IMR-90 (cell line): ENCODE measurements at regions not wholly inside any gene's neighbourhood (a gene's known extent, or its start where the extent isn't known, plus 50 kb on each side); places are given as distances from the start of the nearest gene placed in this dataset.

Source experiments
- ATAC-seq: fragments of 200-7000 bp; cut with Tn5 transposase; 2 replicates; pipeline ENCODE4 v1.9.1; 2020; ENCODE audit warnings: low read depth, mild to moderate bottlenecking, moderate library complexity
- BruUV-seq: library from RNA; stranded (reverse); fragments of 400-500 nt; replicated peaks from 2 replicates; lab custom pipeline; 2021; lab: Mats Ljungman, UMichigan
- CTCF ChIA-PET: fragments of 300-600 bp; formaldehyde crosslinking; extraction: SDS; loops from one replicate; lab custom pipeline; 2021; ENCODE audit warnings: antibody characterized with exemption; lab: Yijun Ruan, JAX
- POLR2A ChIA-PET: fragments of 300-600 bp; sonication (Branson Sonifier 250); formaldehyde crosslinking; loops from one replicate; lab custom pipeline; 2022; ENCODE audit warnings: antibody characterized with exemption; ENCODE audit not compliant: unreplicated experiment; lab: Charles Lee
- DNase-seq: peaks from one replicate; pipeline ENCODE4 v3.0.0; 2013
- H2AFZ ChIP-seq: replicated peaks from 2 replicates; pipeline ENCODE3; 2013; ENCODE audit warnings: low read length, mild to moderate bottlenecking; ENCODE audit not compliant: poor library complexity
- H2AK5ac ChIP-seq: 2 replicates; pipeline ENCODE4 v1.6.1; 2013; ENCODE audit warnings: low read depth, low read length, inconsistent platforms
- H2AK9ac ChIP-seq: replicated peaks from 2 replicates; pipeline ENCODE3; 2013; ENCODE audit warnings: mild to moderate bottlenecking, low read depth, low read length, moderate library complexity; ENCODE audit not compliant: poor library complexity
- H2BK120ac ChIP-seq: 2 replicates; pipeline ENCODE4 v1.6.1; 2013; ENCODE audit warnings: low read depth, low read length, inconsistent platforms
- H2BK15ac ChIP-seq: 3 replicates; pipeline ENCODE4 v1.6.1; 2013; ENCODE audit warnings: low read depth, low read length, inconsistent platforms
- H2BK20ac ChIP-seq: 2 replicates; pipeline ENCODE4 v1.6.1; 2013; ENCODE audit warnings: low read depth, mild to moderate bottlenecking, inconsistent platforms, low read length, moderate library complexity
- H2BK5ac ChIP-seq: 2 replicates; pipeline ENCODE4 v1.6.1; 2013; ENCODE audit warnings: mild to moderate bottlenecking, low read depth, low read length, inconsistent platforms; ENCODE audit not compliant: poor library complexity, severe bottlenecking
- H3K14ac ChIP-seq: replicated peaks from 2 replicates; pipeline ENCODE4 v1.6.1; 2013; ENCODE audit warnings: low read depth, low read length, inconsistent platforms
- H3K18ac ChIP-seq: 2 replicates; pipeline ENCODE4 v1.6.1; 2013; ENCODE audit warnings: low read depth, low read length, control low read depth
- H3K23ac ChIP-seq: 2 replicates; pipeline ENCODE4 v1.6.1; 2013; ENCODE audit warnings: low read depth, low read length, inconsistent platforms
- H3K27ac ChIP-seq: 2 replicates; pipeline ENCODE4 v1.5.1; 2013; ENCODE audit warnings: mild to moderate bottlenecking, control low read depth, low read length; ENCODE audit not compliant: insufficient read depth
- H3K27me3 ChIP-seq: 2 replicates; pipeline ENCODE4 v1.6.1; 2013; ENCODE audit warnings: low read length; ENCODE audit not compliant: control insufficient read depth, insufficient read depth
- H3K36me3 ChIP-seq: 2 replicates; pipeline ENCODE4 v1.6.1; 2013; ENCODE audit warnings: low read length, mixed read lengths; ENCODE audit not compliant: control insufficient read depth, insufficient read depth
- H3K4ac ChIP-seq: 2 replicates; pipeline ENCODE4 v1.6.1; 2013; ENCODE audit warnings: low read depth, low read length, inconsistent platforms
- H3K4me1 ChIP-seq: 2 replicates; pipeline ENCODE4 v1.6.1; 2013; ENCODE audit warnings: low read length, mixed read lengths; ENCODE audit not compliant: control insufficient read depth, insufficient read depth
- H3K4me2 ChIP-seq: 2 replicates; pipeline ENCODE4 v1.6.1; 2013; ENCODE audit warnings: low read depth, mild to moderate bottlenecking, control low read depth, low read length, moderate library complexity
- H3K4me3 ChIP-seq: 2 replicates; pipeline ENCODE4 v1.5.1; 2013; ENCODE audit warnings: low read depth, mild to moderate bottlenecking, control low read depth, low read length, moderate library complexity; ENCODE audit not compliant: insufficient read depth
- H3K56ac ChIP-seq: 2 replicates; pipeline ENCODE4 v1.6.1; 2013; ENCODE audit warnings: low read length, inconsistent platforms; ENCODE audit not compliant: insufficient read depth; ENCODE audit errors: extremely low read depth
- H3K79me1 ChIP-seq, 2 experiments: 2 replicates each; pipeline ENCODE4 v1.6.1; 2013; ENCODE audit warnings: low read length in 2 of 2, inconsistent platforms in 1 of 2, low read depth in 1 of 2
- H3K9ac ChIP-seq: 2 replicates; pipeline ENCODE4 v1.6.1; 2013; ENCODE audit warnings: low read depth, low read length, control low read depth
- H3K9me1 ChIP-seq: 2 replicates; pipeline ENCODE4 v1.6.1; 2013; ENCODE audit warnings: low read length, inconsistent platforms; ENCODE audit not compliant: insufficient read depth
- H3K9me3 ChIP-seq: 2 replicates; pipeline ENCODE4 v1.6.1; 2013; ENCODE audit warnings: low read length; ENCODE audit not compliant: control insufficient read depth, insufficient read depth
- H4K20me1 ChIP-seq: 2 replicates; pipeline ENCODE4 v1.6.1; 2013; ENCODE audit warnings: low read length, inconsistent platforms; ENCODE audit not compliant: insufficient read depth
- H4K5ac ChIP-seq: 2 replicates; pipeline ENCODE4 v1.6.1; 2013; ENCODE audit warnings: mild to moderate bottlenecking, low read depth, low read length, control low read depth
- H4K8ac ChIP-seq, 2 experiments: 2 replicates each; pipeline ENCODE4 v1.6.1; 2013; ENCODE audit warnings: low read depth in 2 of 2, low read length in 2 of 2, control low read depth in 1 of 2, inconsistent platforms in 1 of 2
- H4K91ac ChIP-seq: 2 replicates; pipeline ENCODE4 v1.6.1; 2013; ENCODE audit warnings: low read depth, low read length, inconsistent platforms; ENCODE audit not compliant: insufficient read depth
- BHLHE40 ChIP-seq: fragments of 150-350 bp; IDR thresholded peaks from 2 replicates; pipeline ENCODE4 v1.6.1; 2016; ENCODE audit warnings: mild to moderate bottlenecking, low read depth, low read length
- CEBPB ChIP-seq: IDR thresholded peaks from 2 replicates; pipeline ENCODE4 v1.6.1; 2012; ENCODE audit warnings: low read depth, low read length, improper control_type of control experiment
- CHD1 ChIP-seq: IDR thresholded peaks from 2 replicates; pipeline ENCODE4 v1.6.1; 2012; ENCODE audit warnings: low read depth, low read length, improper control_type of control experiment
- FOS ChIP-seq: fragments of 150-350 bp; IDR thresholded peaks from 2 replicates; pipeline ENCODE4 v1.6.1; 2016; ENCODE audit warnings: low read depth, low read length
- MAFK ChIP-seq: IDR thresholded peaks from 2 replicates; pipeline ENCODE4 v1.6.1; 2012; ENCODE audit warnings: low read depth, low read length, improper control_type of control experiment
- MAZ ChIP-seq: IDR thresholded peaks from 2 replicates; pipeline ENCODE4 v1.6.1; 2012; ENCODE audit warnings: low read depth, mild to moderate bottlenecking, low read length, improper control_type of control experiment, moderate library complexity, borderline replicate concordance
- MXI1 ChIP-seq: IDR thresholded peaks from 2 replicates; pipeline ENCODE4 v1.6.1; 2012; ENCODE audit warnings: low read depth, mild to moderate bottlenecking, low read length, moderate library complexity, borderline replicate concordance
- NFE2L2 ChIP-seq: fragments of 150-350 bp; IDR thresholded peaks from 2 replicates; pipeline ENCODE4 v1.6.1; 2016; ENCODE audit warnings: low read depth, mild to moderate bottlenecking, low read length
- POLR2A ChIP-seq: IDR thresholded peaks from 2 replicates; pipeline ENCODE4 v1.6.1; 2012; ENCODE audit warnings: mild to moderate bottlenecking, low read depth, low read length
- RAD21 ChIP-seq: IDR thresholded peaks from 2 replicates; pipeline ENCODE4 v1.6.1; 2012; ENCODE audit warnings: low read length, improper control_type of control experiment
- RCOR1 ChIP-seq: IDR thresholded peaks from 2 replicates; pipeline ENCODE4 v1.6.1; 2012; ENCODE audit warnings: mild to moderate bottlenecking, low read length, improper control_type of control experiment; ENCODE audit not compliant: insufficient replicate concordance
- RFX5 ChIP-seq: IDR thresholded peaks from 2 replicates; pipeline ENCODE4 v1.8.0; 2012; ENCODE audit warnings: low read depth, mild to moderate bottlenecking, low read length, moderate library complexity
- SMC3 ChIP-seq: fragments of 150-350 bp; IDR thresholded peaks from 2 replicates; pipeline ENCODE4 v1.6.1; 2016; ENCODE audit warnings: low read depth, mild to moderate bottlenecking, antibody characterized with exemption, low read length, moderate library complexity
- USF2 ChIP-seq: fragments of 150-350 bp; IDR thresholded peaks from 2 replicates; pipeline ENCODE4 v1.6.1; 2017; ENCODE audit warnings: mild to moderate bottlenecking, antibody characterized with exemption, low read length, low read depth
- WGBS, 2 experiments: methylation state at CpG; one replicate each; pipeline versions ENCODE4 v1.1.5 to v1.1.7; 2013; ENCODE audit warnings: missing lambda C conversion rate in 2 of 2; ENCODE audit not compliant: insufficient read length in 1 of 2; ENCODE audit errors: extremely low coverage in 2 of 2; 5-methylcytosine and 5-hydroxymethylcytosine counted together
- dilution Hi-C: fragments of 300-500 bp; cut with HindIII; formaldehyde crosslinking; loops from one replicate; pipeline ENCODE4 v1.14.3; 2018; ENCODE audit warnings: low sequenced_read_pairs; ENCODE audit not compliant: unreplicated experiment
- in situ Hi-C: fragments of 300-500 bp; cut with MboI; formaldehyde crosslinking; loops from 3 replicates; pipeline ENCODE4 v1.14.3; 2019; ENCODE audit warnings: low sequenced_read_pairs, inconsistent platforms, mixed read lengths
- intact Hi-C: fragments of 100-400 bp; cut with micrococcal nuclease; formaldehyde crosslinking; loops from 2 replicates; pipeline ENCODE4 v1.10.0; 2022
- TF ChIP-seq, protein P1 (sequence below): conservative IDR thresholded peaks from 2 replicates; pipeline ENCODE4 v1.5.1; 2012; ENCODE audit warnings: mild to moderate bottlenecking, low read depth, low read length, improper control_type of control experiment
- TF ChIP-seq, protein P2 (sequence below): fragments of 150-350 bp; IDR thresholded peaks from 2 replicates; pipeline ENCODE4 v1.6.1; 2016; ENCODE audit warnings: low read depth, mild to moderate bottlenecking, low read length, moderate library complexity, borderline replicate concordance

- Histone ChIP-seq H3K4me1 (no peaks in the 10 kb centered on the region), H2BK5ac (no peak overlapping the region), H3K14ac (no peak overlapping the region), H2BK15ac (no peak overlapping the region), H3K4me2 (no peak overlapping the region), H4K8ac (no peak overlapping the region), H3K56ac (no peak overlapping the region), H3K9ac (no peak overlapping the region), H2AFZ (no peak overlapping the region), H3K4ac (no peak overlapping the region), H3K23ac (no peak overlapping the region), H3K27me3 (peaks cover 7% of the 10 kb centered on the region; the same call in 1 of the 2 replicates), H4K91ac (no peak overlapping the region), H2BK20ac (no peak overlapping the region), H3K9me3 (no peaks in the 10 kb centered on the region), H4K5ac (no peak overlapping the region), H3K79me1 (no peaks in the 10 kb centered on the region), H3K9me1 (no peaks in the 10 kb centered on the region), H3K27ac (no peak overlapping the region), H3K18ac (no peak overlapping the region), H4K20me1 (no peaks in the 10 kb centered on the region), H2BK120ac (no peak overlapping the region), H3K36me3 (no peaks in the 10 kb centered on the region), H3K4me3 (no peak overlapping the region), H2AK9ac (no peak overlapping the region), H2AK5ac (no peak overlapping the region)
- dilution Hi-C loops (no loop called here), intact Hi-C loops (no loop called here), in situ Hi-C loops (no loop called here)
- no CpG with 5 or more reads among the region's 1 CpG for WGBS, 2 experiments
- no peak for TF ChIP-seq CEBPB
- no peak for TF ChIP-seq RCOR1
- TF ChIP-seq, protein P1, sequence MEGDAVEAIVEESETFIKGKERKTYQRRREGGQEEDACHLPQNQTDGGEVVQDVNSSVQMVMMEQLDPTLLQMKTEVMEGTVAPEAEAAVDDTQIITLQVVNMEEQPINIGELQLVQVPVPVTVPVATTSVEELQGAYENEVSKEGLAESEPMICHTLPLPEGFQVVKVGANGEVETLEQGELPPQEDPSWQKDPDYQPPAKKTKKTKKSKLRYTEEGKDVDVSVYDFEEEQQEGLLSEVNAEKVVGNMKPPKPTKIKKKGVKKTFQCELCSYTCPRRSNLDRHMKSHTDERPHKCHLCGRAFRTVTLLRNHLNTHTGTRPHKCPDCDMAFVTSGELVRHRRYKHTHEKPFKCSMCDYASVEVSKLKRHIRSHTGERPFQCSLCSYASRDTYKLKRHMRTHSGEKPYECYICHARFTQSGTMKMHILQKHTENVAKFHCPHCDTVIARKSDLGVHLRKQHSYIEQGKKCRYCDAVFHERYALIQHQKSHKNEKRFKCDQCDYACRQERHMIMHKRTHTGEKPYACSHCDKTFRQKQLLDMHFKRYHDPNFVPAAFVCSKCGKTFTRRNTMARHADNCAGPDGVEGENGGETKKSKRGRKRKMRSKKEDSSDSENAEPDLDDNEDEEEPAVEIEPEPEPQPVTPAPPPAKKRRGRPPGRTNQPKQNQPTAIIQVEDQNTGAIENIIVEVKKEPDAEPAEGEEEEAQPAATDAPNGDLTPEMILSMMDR: no peak
- TF ChIP-seq SMC3: no peak
- TF ChIP-seq MAFK: no peak
- no peak for TF ChIP-seq FOS
- TF ChIP-seq, protein P2, sequence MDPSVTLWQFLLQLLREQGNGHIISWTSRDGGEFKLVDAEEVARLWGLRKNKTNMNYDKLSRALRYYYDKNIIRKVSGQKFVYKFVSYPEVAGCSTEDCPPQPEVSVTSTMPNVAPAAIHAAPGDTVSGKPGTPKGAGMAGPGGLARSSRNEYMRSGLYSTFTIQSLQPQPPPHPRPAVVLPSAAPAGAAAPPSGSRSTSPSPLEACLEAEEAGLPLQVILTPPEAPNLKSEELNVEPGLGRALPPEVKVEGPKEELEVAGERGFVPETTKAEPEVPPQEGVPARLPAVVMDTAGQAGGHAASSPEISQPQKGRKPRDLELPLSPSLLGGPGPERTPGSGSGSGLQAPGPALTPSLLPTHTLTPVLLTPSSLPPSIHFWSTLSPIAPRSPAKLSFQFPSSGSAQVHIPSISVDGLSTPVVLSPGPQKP: no peak
- no peak for TF ChIP-seq BHLHE40
- no peak for TF ChIP-seq MXI1
- no peak for TF ChIP-seq MAZ
- no peak for TF ChIP-seq CHD1
- TF ChIP-seq POLR2A: no peak
- no peak for TF ChIP-seq RAD21
- no peak for TF ChIP-seq USF2
- TF ChIP-seq NFE2L2: no peak
- no peak for TF ChIP-seq RFX5
- ChIA-PET CTCF (interaction anchor here (1.1 kb wide), 1 partner anchor 14 kb away, joined by 4 read pairs; no protein-coding TSS in a partner anchor), POLR2A (no interaction called here)
- no TSS peak for BruUV-seq
- ATAC-seq (no peak), DNase-seq (no peak)
Observed at GRCh38 chr1:101323535-101323934, 86.7 kb downstream of the S1PR1 start.
